Cardiac muscle cell (in vitro differentiated cells and primary cell): ENCODE measurements at regions not wholly inside any gene's neighbourhood (a gene's known extent, or its start where the extent isn't known, plus 50 kb on each side); places are given as distances from the start of the nearest gene placed in this dataset.

ENCODE experiments used
- DNase-seq, 2 donors: peaks; one replicate each; pipeline versions ENCODE4 v3.0.0 to v3.0.0-alpha.2; 2010 to 2017; ENCODE audit warnings: low read depth in 1 of 2, low spot score in 1 of 2
- H3K27ac ChIP-seq: fragments of 200-600 bp; sonication (generic); 2 replicates; pipeline ENCODE4 v1.5.1; 2016
- H3K27me3 ChIP-seq: fragments of 200-600 bp; sonication (generic); 2 replicates; pipeline ENCODE4 v1.6.0; 2016; ENCODE audit warnings: control low read depth
- H3K36me3 ChIP-seq: fragments of 200-600 bp; sonication (generic); 2 replicates; pipeline ENCODE4 v1.5.1; 2016; ENCODE audit warnings: control low read depth
- H3K4me1 ChIP-seq: fragments of 200-600 bp; sonication (generic); 2 replicates; pipeline ENCODE4 v1.8.1; 2017; ENCODE audit warnings: low read depth, mild to moderate bottlenecking, mixed run types
- H3K4me3 ChIP-seq: fragments of 200-600 bp; sonication (generic); 2 replicates; pipeline ENCODE4 v1.5.1; 2016; ENCODE audit warnings: mild to moderate bottlenecking
- H3K9me3 ChIP-seq: fragments of 200-600 bp; sonication (generic); 2 replicates; pipeline ENCODE4 v1.5.1; 2017; ENCODE audit warnings: low read depth, mild to moderate bottlenecking, control low read depth
- TF ChIP-seq, protein P1 (sequence below): IDR thresholded peaks from 2 replicates; pipeline ENCODE4 v1.5.1; 2012; ENCODE audit warnings: low read depth, mild to moderate bottlenecking, low read length

DNA sequence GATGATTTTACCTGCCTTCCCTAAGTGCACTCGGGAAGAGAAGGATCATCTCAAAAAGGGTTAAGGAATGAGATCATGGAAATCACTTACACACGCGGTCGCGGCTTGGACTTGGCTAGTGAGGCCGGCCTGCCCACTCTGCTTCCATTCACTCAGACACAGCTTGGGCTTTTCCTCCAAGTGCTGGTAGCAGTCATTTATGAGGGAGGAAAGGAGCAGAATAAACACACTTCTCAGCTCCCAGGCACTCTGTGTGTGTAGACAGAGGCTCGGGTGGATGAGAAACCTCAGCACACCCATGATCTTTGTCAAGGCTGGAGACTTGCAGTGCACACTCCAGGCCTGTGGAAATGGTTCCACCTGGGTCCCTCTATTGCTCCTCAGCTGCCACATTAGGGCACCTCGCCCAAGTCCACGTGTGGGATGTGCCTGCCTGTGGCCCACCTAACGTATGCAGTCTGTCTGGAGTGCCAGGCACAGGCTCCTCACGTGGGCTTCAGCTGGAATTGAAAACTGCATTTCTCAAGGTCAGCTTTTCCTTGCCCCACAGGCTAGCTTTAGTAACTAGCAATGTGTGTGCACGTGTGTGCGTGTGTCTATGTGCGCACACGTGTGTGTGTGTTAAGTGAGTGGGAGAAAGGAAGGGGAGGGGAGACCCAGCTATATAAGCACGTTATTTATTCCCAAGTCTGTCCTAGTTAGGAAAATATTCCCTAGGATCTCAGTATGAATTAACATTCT lies 288.4 kb downstream of the SOX11 start:
- Histone ChIP-seq H3K9me3 (no peaks in the 10 kb centered on the region), H3K36me3 (no peaks in the 10 kb centered on the region), H3K4me1 (no peaks in the 10 kb centered on the region), H3K27ac (no peak overlapping the region), H3K4me3 (no peak overlapping the region), H3K27me3 (no peaks in the 10 kb centered on the region)
- no peak for DNase-seq
- TF ChIP-seq, protein P1, sequence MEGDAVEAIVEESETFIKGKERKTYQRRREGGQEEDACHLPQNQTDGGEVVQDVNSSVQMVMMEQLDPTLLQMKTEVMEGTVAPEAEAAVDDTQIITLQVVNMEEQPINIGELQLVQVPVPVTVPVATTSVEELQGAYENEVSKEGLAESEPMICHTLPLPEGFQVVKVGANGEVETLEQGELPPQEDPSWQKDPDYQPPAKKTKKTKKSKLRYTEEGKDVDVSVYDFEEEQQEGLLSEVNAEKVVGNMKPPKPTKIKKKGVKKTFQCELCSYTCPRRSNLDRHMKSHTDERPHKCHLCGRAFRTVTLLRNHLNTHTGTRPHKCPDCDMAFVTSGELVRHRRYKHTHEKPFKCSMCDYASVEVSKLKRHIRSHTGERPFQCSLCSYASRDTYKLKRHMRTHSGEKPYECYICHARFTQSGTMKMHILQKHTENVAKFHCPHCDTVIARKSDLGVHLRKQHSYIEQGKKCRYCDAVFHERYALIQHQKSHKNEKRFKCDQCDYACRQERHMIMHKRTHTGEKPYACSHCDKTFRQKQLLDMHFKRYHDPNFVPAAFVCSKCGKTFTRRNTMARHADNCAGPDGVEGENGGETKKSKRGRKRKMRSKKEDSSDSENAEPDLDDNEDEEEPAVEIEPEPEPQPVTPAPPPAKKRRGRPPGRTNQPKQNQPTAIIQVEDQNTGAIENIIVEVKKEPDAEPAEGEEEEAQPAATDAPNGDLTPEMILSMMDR: no peak

GRCh38 chr2:5982193-5982902 lies 290.2 kb downstream of the SOX11 start:
- TF ChIP-seq, protein P1: no peak
- no peaks in the 10 kb centered on the region for H3K27me3 ChIP-seq
- no peaks in the 10 kb centered on the region for H3K4me1 ChIP-seq
- no peak for DNase-seq
- H3K9me3 ChIP-seq: no peaks in the 10 kb centered on the region
- no peak overlapping the region for H3K4me3 ChIP-seq
- no peaks in the 10 kb centered on the region for H3K36me3 ChIP-seq
- no peak overlapping the region for H3K27ac ChIP-seq

DNA sequence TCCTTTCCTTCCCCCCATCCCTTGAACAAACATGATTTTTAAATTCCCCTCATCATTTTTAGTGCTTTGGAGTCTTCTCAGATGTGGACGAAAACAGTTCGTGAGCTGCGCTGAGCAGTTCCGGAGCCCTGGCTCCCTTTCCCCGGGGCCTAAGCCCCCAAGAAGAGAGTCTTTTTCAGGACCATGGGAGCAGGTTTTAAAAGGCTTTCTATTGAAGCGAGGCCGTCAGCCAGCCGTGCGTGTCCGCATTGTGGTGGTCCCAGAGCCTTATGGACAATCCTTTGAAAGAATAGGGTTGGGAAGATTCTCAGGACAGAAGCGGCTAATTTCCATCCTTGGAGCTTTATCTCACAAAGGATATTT lies 290.7 kb downstream of the SOX11 start:
- H3K9me3 ChIP-seq: no peaks in the 10 kb centered on the region
- DNase-seq: no peak
- TF ChIP-seq, protein P1: no peak
- H3K36me3 ChIP-seq: no peaks in the 10 kb centered on the region
- no peak overlapping the region for H3K4me3 ChIP-seq
- no peak overlapping the region for H3K27ac ChIP-seq
- H3K4me1 ChIP-seq: no peaks in the 10 kb centered on the region
- no peaks in the 10 kb centered on the region for H3K27me3 ChIP-seq

DNA sequence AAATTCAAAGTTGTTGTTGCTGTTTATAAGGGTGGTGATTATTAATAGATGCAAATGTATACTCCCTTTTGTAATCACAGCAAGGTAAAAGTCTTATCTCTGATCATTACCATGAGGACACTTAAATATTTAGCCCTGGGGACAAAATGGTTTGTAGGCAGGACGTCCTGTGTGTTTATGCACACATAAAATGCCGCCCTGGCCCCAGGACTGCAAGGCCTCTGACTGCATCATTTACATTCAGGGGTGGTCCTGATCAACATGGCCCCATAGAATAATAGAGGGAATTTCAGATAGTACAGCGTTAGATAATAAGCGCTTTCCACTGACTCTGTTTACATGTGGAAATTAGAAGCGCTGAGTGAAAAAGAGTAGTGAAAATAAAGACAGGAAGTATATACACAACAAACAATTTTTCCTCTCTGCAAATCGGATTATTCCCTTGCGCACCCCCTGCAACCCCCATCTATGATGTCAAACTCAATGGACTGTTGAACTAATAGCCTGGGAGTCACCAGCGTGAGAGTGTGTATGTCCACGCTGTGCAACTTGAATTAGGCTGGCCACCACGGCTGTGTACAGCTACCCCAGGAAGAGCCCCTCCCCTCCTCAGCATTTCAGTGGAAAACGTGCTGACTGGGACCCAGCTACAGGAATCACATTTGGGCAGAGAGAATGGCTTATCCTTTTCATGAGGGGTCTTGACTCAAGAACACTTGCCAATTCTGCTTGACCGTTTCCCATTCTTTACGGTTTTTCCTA lies 291.5 kb downstream of the SOX11 start:
- H3K9me3 ChIP-seq: no peaks in the 10 kb centered on the region
- no peak overlapping the region for H3K27ac ChIP-seq
- H3K36me3 ChIP-seq: no peaks in the 10 kb centered on the region
- H3K27me3 ChIP-seq: no peaks in the 10 kb centered on the region
- no peak for DNase-seq
- no peaks in the 10 kb centered on the region for H3K4me1 ChIP-seq
- H3K4me3 ChIP-seq: no peak overlapping the region
- TF ChIP-seq, protein P1: no peak

GRCh38 chr2:5984273-5984655 lies 292.1 kb downstream of the SOX11 start:
- no peak for DNase-seq
- Histone ChIP-seq H3K27me3 (no peaks in the 10 kb centered on the region), H3K9me3 (no peaks in the 10 kb centered on the region), H3K27ac (no peak overlapping the region), H3K4me3 (no peak overlapping the region), H3K36me3 (no peaks in the 10 kb centered on the region), H3K4me1 (no peaks in the 10 kb centered on the region)
- TF ChIP-seq, protein P1: no peak
